Karpas-422 (cell line): ENCODE measurements at regions not wholly inside any gene's neighbourhood (a gene's known extent, or its start where the extent isn't known, plus 50 kb on each side); places are given as distances from the start of the nearest gene placed in this dataset.

ENCODE experiments used
- DNase-seq: peaks from one replicate; pipeline ENCODE4 v3.0.0-alpha.2; 2015
- H2AFZ ChIP-seq: fragments of 200-600 bp; sonication (generic); 2 replicates; pipeline ENCODE4 v1.6.1; 2014; ENCODE audit warnings: antibody characterized with exemption, low read length, mixed read lengths
- H3K27ac ChIP-seq: fragments of 200-600 bp; sonication (generic); 2 replicates; pipeline ENCODE4 v1.5.1; 2014; ENCODE audit warnings: mild to moderate bottlenecking, low read length, moderate library complexity
- H3K27me3 ChIP-seq: fragments of 200-600 bp; sonication (generic); 2 replicates; pipeline ENCODE4 v1.6.1; 2014; ENCODE audit warnings: low read length, mixed read lengths
- H3K36me3 ChIP-seq: fragments of 200-600 bp; sonication (generic); 2 replicates; pipeline ENCODE4 v1.6.1; 2014; ENCODE audit warnings: low read length, mixed read lengths; ENCODE audit not compliant: insufficient read depth
- H3K4me1 ChIP-seq: fragments of 200-600 bp; sonication (generic); 2 replicates; pipeline ENCODE4 v1.6.1; 2014; ENCODE audit warnings: mild to moderate bottlenecking, low read length, mixed read lengths
- H3K4me2 ChIP-seq: fragments of 200-600 bp; sonication (generic); 2 replicates; pipeline ENCODE4 v1.6.1; 2014; ENCODE audit warnings: low read length, low read depth, mild to moderate bottlenecking; ENCODE audit not compliant: poor library complexity, severe bottlenecking
- H3K4me3 ChIP-seq: fragments of 200-600 bp; sonication (generic); 2 replicates; pipeline ENCODE4 v1.5.1; 2014; ENCODE audit warnings: mild to moderate bottlenecking, antibody characterized with exemption, low read length, mixed read lengths
- H3K79me2 ChIP-seq: fragments of 200-600 bp; sonication (generic); 2 replicates; pipeline ENCODE4 v1.6.1; 2014; ENCODE audit warnings: mild to moderate bottlenecking, low read length, mixed read lengths
- H3K9ac ChIP-seq: fragments of 200-600 bp; sonication (generic); 2 replicates; pipeline ENCODE4 v1.6.0; 2014; ENCODE audit warnings: low read length
- H3K9me2 ChIP-seq: fragments of 200-600 bp; sonication (generic), shearing (Covaris generic); replicated peaks from 2 replicates; pipeline ENCODE4 v1.6.0; 2014; ENCODE audit warnings: mild to moderate bottlenecking, low read length, moderate library complexity; ENCODE audit not compliant: insufficient read depth
- H3K9me3 ChIP-seq: fragments of 300-700, 200-600 bp; sonication (generic); 2 replicates; pipeline ENCODE4 v1.6.1; 2014; ENCODE audit warnings: low read length, mixed read lengths
- H4K20me1 ChIP-seq: fragments of 200-600 bp; sonication (generic); 2 replicates; pipeline ENCODE4 v1.6.1; 2014; ENCODE audit warnings: mild to moderate bottlenecking, antibody characterized with exemption, low read length, low read depth; ENCODE audit not compliant: insufficient read depth

DNA sequence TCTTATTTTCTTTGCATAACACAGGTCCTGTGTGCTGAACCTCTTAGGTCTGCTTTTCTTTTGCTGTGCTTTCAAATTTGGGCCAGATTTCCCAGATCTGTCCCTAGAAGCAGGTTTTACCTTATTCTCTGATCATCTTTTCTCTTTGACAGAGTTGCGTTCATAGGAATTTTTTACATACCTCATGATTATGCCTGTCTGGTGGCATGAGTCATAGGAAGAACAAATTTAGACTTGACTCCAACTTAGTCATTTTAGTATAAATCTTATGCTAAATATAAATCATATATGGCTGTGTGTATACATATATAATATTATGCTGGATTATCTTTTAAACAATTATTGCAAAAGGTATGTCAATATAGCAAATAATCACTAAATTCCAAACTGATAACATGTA lies 1038.9 kb downstream of the GRM8 start:
- H3K4me3 ChIP-seq = no peak overlapping the region
- H2AFZ ChIP-seq = no peak overlapping the region
- peaks cover 45% of the 10 kb centered on the region for H3K9me3 ChIP-seq
- H3K4me2 ChIP-seq = no peak overlapping the region
- DNase-seq = no peak
- H3K27ac ChIP-seq = no peak overlapping the region
- no peaks in the 10 kb centered on the region for H4K20me1 ChIP-seq
- H3K27me3 ChIP-seq = no peaks in the 10 kb centered on the region
- H3K9me2 ChIP-seq = no peaks in the 10 kb centered on the region
- no peaks in the 10 kb centered on the region for H3K79me2 ChIP-seq
- no peaks in the 10 kb centered on the region for H3K4me1 ChIP-seq
- no peak overlapping the region for H3K9ac ChIP-seq
- H3K36me3 ChIP-seq = no peaks in the 10 kb centered on the region

GRCh38 chr7:126211875-126212274 lies 1040.9 kb downstream of the GRM8 start:
- DNase-seq = no peak
- Histone ChIP-seq H3K4me2 (no peak overlapping the region), H3K36me3 (no peaks in the 10 kb centered on the region)

DNA sequence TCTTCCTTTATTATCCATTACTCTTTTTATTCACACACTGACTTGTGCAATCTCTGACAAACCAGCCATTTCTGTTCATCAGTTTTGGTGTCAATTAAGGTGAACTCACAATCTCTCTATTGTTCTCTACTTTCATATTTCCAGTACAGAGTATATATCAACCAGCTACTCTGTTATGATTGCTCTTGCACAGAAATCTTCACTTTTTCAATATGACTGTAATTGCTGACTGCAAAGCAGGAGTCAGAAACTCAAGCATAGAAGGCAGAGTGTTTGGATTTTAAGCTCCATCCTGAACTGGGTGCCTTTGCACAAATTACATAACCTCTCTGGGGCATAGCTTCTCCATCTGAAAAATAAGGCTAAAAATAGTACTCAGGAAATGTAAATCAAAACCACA lies 1042.0 kb downstream of the GRM8 start:
- no peak overlapping the region for H3K4me3 ChIP-seq
- no peaks in the 10 kb centered on the region for H3K79me2 ChIP-seq
- no peak overlapping the region for H3K9ac ChIP-seq
- no peaks in the 10 kb centered on the region for H3K4me1 ChIP-seq
- no peak overlapping the region for H2AFZ ChIP-seq
- H3K9me3 ChIP-seq = peaks cover 50% of the 10 kb centered on the region
- H3K27me3 ChIP-seq = no peaks in the 10 kb centered on the region
- no peaks in the 10 kb centered on the region for H4K20me1 ChIP-seq
- no peak overlapping the region for H3K27ac ChIP-seq
- no peak for DNase-seq
- no peaks in the 10 kb centered on the region for H3K9me2 ChIP-seq
- no peak overlapping the region for H3K4me2 ChIP-seq
- H3K36me3 ChIP-seq = no peaks in the 10 kb centered on the region

More at GRCh38 chr7:126211875-126212274, 1040.9 kb downstream of the GRM8 start:
- no peak overlapping the region for H3K4me3 ChIP-seq
- H2AFZ ChIP-seq = no peak overlapping the region
- no peaks in the 10 kb centered on the region for H3K4me1 ChIP-seq
- no peak overlapping the region for H3K9ac ChIP-seq
- H4K20me1 ChIP-seq = no peaks in the 10 kb centered on the region
- H3K27me3 ChIP-seq = no peaks in the 10 kb centered on the region
- H3K27ac ChIP-seq = no peak overlapping the region
- H3K9me2 ChIP-seq = no peaks in the 10 kb centered on the region
- H3K79me2 ChIP-seq = no peaks in the 10 kb centered on the region
- peaks cover 55% of the 10 kb centered on the region for H3K9me3 ChIP-seq

DNA sequence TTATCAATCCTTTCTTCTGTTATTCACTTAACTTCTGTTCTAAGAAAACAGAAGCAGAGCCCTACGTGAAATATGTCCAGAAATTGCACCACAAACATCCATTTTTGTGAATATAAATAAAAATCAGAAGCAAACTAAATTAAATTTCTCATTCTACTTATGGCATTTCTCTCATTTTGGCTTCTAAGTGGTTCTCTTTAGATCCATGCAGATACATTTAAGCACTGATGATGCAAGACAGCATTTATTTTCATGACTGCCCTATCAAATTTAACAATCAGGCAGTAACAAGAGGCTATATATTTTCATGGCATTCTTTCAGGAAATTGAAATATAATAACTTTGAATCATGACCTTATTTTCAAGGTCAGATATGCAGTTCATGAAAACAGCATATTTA lies 1049.6 kb downstream of the GRM8 start:
- Histone ChIP-seq H3K27me3 (no peaks in the 10 kb centered on the region), H4K20me1 (no peaks in the 10 kb centered on the region), H3K4me3 (no peak overlapping the region), H3K9me2 (no peaks in the 10 kb centered on the region; the same call in 1 of the 2 replicates), H2AFZ (no peak overlapping the region), H3K9me3 (peaks cover 27% of the 10 kb centered on the region), H3K4me1 (no peaks in the 10 kb centered on the region), H3K27ac (no peak overlapping the region), H3K79me2 (no peaks in the 10 kb centered on the region), H3K36me3 (no peaks in the 10 kb centered on the region), H3K4me2 (no peak overlapping the region), H3K9ac (no peak overlapping the region)
- DNase-seq = no peak

DNA sequence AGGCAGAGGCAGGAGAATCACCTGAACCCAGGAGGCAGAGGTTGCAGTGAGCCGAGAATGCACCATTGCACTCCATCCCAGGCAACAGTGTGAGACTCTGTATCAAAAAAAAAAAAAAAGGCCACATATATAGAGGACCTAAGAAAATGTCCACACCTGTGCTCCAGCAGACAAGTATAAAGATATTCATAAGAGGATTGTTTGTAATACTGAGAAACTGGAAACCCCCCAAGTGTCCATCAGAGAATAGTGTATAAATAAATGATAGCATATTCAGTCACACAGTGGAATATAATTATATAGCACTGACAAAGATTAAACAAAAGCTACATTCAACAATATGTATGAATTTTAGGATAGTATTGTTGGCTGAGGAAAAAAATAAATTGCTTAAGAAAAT lies 1050.6 kb downstream of the GRM8 start:
- Histone ChIP-seq H3K27me3 (no peaks in the 10 kb centered on the region), H3K4me1 (no peaks in the 10 kb centered on the region), H3K9me2 (no peaks in the 10 kb centered on the region; the same call in 1 of the 2 replicates), H3K79me2 (no peaks in the 10 kb centered on the region), H3K9ac (no peak overlapping the region), H3K4me2 (no peak overlapping the region), H3K27ac (no peak overlapping the region), H4K20me1 (no peaks in the 10 kb centered on the region), H3K9me3 (peaks cover 26% of the 10 kb centered on the region), H3K4me3 (no peak overlapping the region), H2AFZ (no peak overlapping the region), H3K36me3 (no peaks in the 10 kb centered on the region)
- DNase-seq = no peak

GRCh38 chr7:126185959-126186580 lies 1066.7 kb downstream of the GRM8 start:
- no peak overlapping the region for H2AFZ ChIP-seq
- no peak for DNase-seq
- no peaks in the 10 kb centered on the region for H3K27me3 ChIP-seq
- H3K4me2 ChIP-seq = no peak overlapping the region
- peaks cover 15% of the 10 kb centered on the region for H3K9me3 ChIP-seq
- no peaks in the 10 kb centered on the region for H4K20me1 ChIP-seq
- no peaks in the 10 kb centered on the region for H3K9me2 ChIP-seq
- H3K4me3 ChIP-seq = no peak overlapping the region
- H3K36me3 ChIP-seq = no peaks in the 10 kb centered on the region
- H3K79me2 ChIP-seq = no peaks in the 10 kb centered on the region
- no peak overlapping the region for H3K27ac ChIP-seq
- H3K9ac ChIP-seq = no peak overlapping the region
- no peaks in the 10 kb centered on the region for H3K4me1 ChIP-seq

GRCh38 chr7:126179916-126180315 lies 1072.8 kb downstream of the GRM8 start:
- H3K4me2 ChIP-seq = no peak overlapping the region
- no peak for DNase-seq
- no peaks in the 10 kb centered on the region for H3K9me2 ChIP-seq
- H3K79me2 ChIP-seq = no peaks in the 10 kb centered on the region
- H3K9ac ChIP-seq = no peak overlapping the region
- H3K9me3 ChIP-seq = peaks cover 17% of the 10 kb centered on the region
- H3K27ac ChIP-seq = no peak overlapping the region
- H3K4me1 ChIP-seq = no peaks in the 10 kb centered on the region
- no peaks in the 10 kb centered on the region for H4K20me1 ChIP-seq
- H3K27me3 ChIP-seq = no peaks in the 10 kb centered on the region
- H3K36me3 ChIP-seq = no peaks in the 10 kb centered on the region
- H3K4me3 ChIP-seq = no peak overlapping the region
- H2AFZ ChIP-seq = no peak overlapping the region

- no peaks in the 10 kb centered on the region for H3K4me1 ChIP-seq
- no peak for DNase-seq
- H4K20me1 ChIP-seq = no peaks in the 10 kb centered on the region
These were observed 1073.9 kb downstream of the GRM8 start for GRCh38 chr7:126178865-126179264.

More at GRCh38 chr7:126178865-126179264, 1073.9 kb downstream of the GRM8 start:
- peaks cover 17% of the 10 kb centered on the region for H3K9me3 ChIP-seq
- no peak overlapping the region for H3K4me2 ChIP-seq
- no peak overlapping the region for H3K4me3 ChIP-seq
- no peak overlapping the region for H3K27ac ChIP-seq
- H2AFZ ChIP-seq = no peak overlapping the region
- H3K9me2 ChIP-seq = no peaks in the 10 kb centered on the region
- H3K79me2 ChIP-seq = no peaks in the 10 kb centered on the region
- H3K9ac ChIP-seq = no peak overlapping the region
- no peaks in the 10 kb centered on the region for H3K36me3 ChIP-seq
- H3K27me3 ChIP-seq = no peaks in the 10 kb centered on the region
